Peyer's patch (tissue), 4 donors: ENCODE measurements at regions not wholly inside any gene's neighbourhood (a gene's known extent, or its start where the extent isn't known, plus 50 kb on each side); places are given as distances from the start of the nearest gene placed in this dataset.

ENCODE experiments used
- CTCF ChIP-seq, 6 experiments: fragments of 450-650 bp in 4 of 6; fragments of 200-600 bp in 2 of 6; sonication (generic) in 1 of 6; IDR thresholded peaks; one replicate each; pipeline ENCODE4 v1.5.1; 2017 to 2019; ENCODE audit warnings: antibody characterized with exemption in 6 of 6, mild to moderate bottlenecking in 3 of 6, moderate library complexity in 1 of 6
- POLR2A ChIP-seq, 2 donors: fragments of 450-650 bp; IDR thresholded peaks; one replicate each; pipeline ENCODE4 v1.5.1; 2017; ENCODE audit warnings: antibody characterized with exemption in 2 of 2, mild to moderate bottlenecking in 2 of 2, moderate library complexity in 2 of 2

- TF ChIP-seq POLR2A (IDR thresholded peaks at IDR 0.05) (no peak), CTCF (IDR thresholded peaks at IDR 0.05) (no peak)
These were observed 266.2 kb downstream of the LMO4 start for GRCh38 chr1:87594736-87595383.
